ENCODE measurements at regions not wholly inside any gene's neighbourhood (a gene's known extent, or its start where the extent isn't known, plus 50 kb on each side); places are given as distances from the start of the nearest gene placed in this dataset.
"Not testable (repeated sequence)": the region's sequence is repeated elsewhere in the genome, so short reads cannot be mapped to it uniquely, and the experiment has no call there.

GRCh38 chr11:121965330-121965729 is 150.7 kb downstream of the BLID start:
- H3K27me3 Mint-ChIP-seq, result peaks cover 5% of the 10 kb centered on the region

DNA sequence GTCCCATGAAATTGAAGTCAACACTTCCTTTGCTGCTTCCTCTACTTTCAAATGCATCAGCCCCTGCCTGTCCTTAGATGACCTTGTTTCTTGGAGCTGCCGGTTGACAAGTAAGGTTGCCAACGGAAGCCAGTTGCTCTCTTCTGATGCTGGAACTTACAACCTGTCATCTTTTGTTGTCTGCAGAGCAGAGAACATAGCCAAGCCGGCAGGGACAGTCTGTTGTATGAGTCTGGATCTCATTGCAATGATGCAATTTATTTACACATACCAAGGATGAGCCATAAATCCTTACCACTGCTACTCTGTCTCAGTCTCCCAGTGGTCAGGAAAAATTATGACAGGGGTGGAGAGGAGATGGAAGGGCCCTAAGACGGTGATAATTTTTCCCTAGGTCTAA is 151.4 kb downstream of the BLID start:
- H3K27me3 Mint-ChIP-seq, result peaks cover 5% of the 10 kb centered on the region
- no peaks in the 10 kb centered on the region for H3K36me3 Mint-ChIP-seq (ENCODE audit: low read depth)
- no peak overlapping the region for H3K27ac Mint-ChIP-seq
- intact Hi-C loops (cut with DNase I, micrococcal nuclease), result no loop called here
- H3K4me3 Mint-ChIP-seq, result no peak overlapping the region
- ChIA-PET CTCF (no interaction called here), POLR2A (no interaction called here)
- DNase-seq (no peak), ATAC-seq (no peak)
- no peaks in the 10 kb centered on the region for H3K9me3 Mint-ChIP-seq (ENCODE audit: low read depth)
- H3K4me1 Mint-ChIP-seq, result peaks cover 4% of the 10 kb centered on the region

More at GRCh38 chr11:121965330-121965729, 150.7 kb downstream of the BLID start:
- Mint-ChIP-seq H3K27ac (no peak overlapping the region), H3K4me1 (peaks cover 4% of the 10 kb centered on the region), H3K4me3 (no peak overlapping the region), H3K36me3 (ENCODE audit: low read depth) (no peaks in the 10 kb centered on the region), H3K9me3 (ENCODE audit: low read depth) (no peaks in the 10 kb centered on the region)
- intact Hi-C loops (cut with DNase I, micrococcal nuclease), result no loop called here
- ATAC-seq, result no peak
- ChIA-PET POLR2A (no interaction called here), CTCF (no interaction called here)
- no peak for DNase-seq

GRCh38 chr11:121963846-121964245 is 152.2 kb downstream of the BLID start:
- intact Hi-C loops (cut with DNase I, micrococcal nuclease); CTCF ChIA-PET; H3K4me1 Mint-ChIP-seq: not testable (repeated sequence)

DNA sequence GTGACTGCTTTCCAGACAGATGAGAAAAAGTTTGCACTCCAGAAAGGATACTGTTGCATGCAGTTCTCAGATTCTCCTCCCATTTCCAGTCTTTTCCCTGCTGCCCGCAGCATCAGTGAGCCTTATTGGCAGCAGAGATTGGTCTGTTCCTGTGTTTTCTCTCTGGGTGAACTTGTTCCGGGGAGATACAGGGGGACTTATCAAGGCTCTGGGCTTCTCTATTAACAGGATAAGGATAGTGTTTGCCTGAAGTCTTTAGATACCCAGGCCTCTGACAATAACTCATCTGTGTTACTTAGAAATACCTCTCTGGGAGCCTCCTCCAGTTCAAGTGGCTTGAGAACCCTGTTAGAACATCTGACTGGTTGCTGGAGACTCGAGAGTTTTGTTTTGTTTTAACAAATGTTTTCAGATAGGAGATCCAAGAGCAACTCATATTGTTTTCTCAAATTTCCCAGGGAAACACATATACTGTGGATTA is 154.7 kb downstream of the BLID start:
- intact Hi-C loops (cut with DNase I, micrococcal nuclease), result no loop called here
- CTCF ChIA-PET, result no interaction called here
- peaks cover 8% of the 10 kb centered on the region for H3K27me3 Mint-ChIP-seq
- POLR2A ChIA-PET, result no interaction called here
- H3K4me3 Mint-ChIP-seq, result no peak overlapping the region
- H3K36me3 Mint-ChIP-seq (ENCODE audit: low read depth), result no peaks in the 10 kb centered on the region
- H3K27ac Mint-ChIP-seq, result no peak overlapping the region
- ATAC-seq (no peak), DNase-seq (no peak)
- peaks cover 4% of the 10 kb centered on the region for H3K4me1 Mint-ChIP-seq
- no peaks in the 10 kb centered on the region for H3K9me3 Mint-ChIP-seq (ENCODE audit: low read depth)

More at GRCh38 chr11:121963846-121964245, 152.2 kb downstream of the BLID start:
- H3K9me3 Mint-ChIP-seq (ENCODE audit: low read depth); DNase-seq; ATAC-seq; H3K27me3 Mint-ChIP-seq; H3K4me3 Mint-ChIP-seq; H3K27ac Mint-ChIP-seq; POLR2A ChIA-PET; H3K36me3 Mint-ChIP-seq (ENCODE audit: low read depth): not testable (repeated sequence)

GRCh38 chr11:121958971-121959325 is 157.1 kb downstream of the BLID start:
- intact Hi-C loops (cut with DNase I, micrococcal nuclease), result no loop called here
- no peaks in the 10 kb centered on the region for H3K36me3 Mint-ChIP-seq (ENCODE audit: low read depth)
- no peak for DNase-seq
- POLR2A ChIA-PET, result no interaction called here
- H3K27ac Mint-ChIP-seq, result no peak overlapping the region
- no peak overlapping the region for H3K4me3 Mint-ChIP-seq
- H3K4me1 Mint-ChIP-seq, result no peaks in the 10 kb centered on the region
- no peak for ATAC-seq
- CTCF ChIA-PET, result interaction anchor here (1.1 kb wide), 1 partner anchor 15 kb away, joined by 3 read pairs; no protein-coding TSS in a partner anchor
- no peaks in the 10 kb centered on the region for H3K9me3 Mint-ChIP-seq (ENCODE audit: low read depth)
- peaks cover 8% of the 10 kb centered on the region for H3K27me3 Mint-ChIP-seq

DNA sequence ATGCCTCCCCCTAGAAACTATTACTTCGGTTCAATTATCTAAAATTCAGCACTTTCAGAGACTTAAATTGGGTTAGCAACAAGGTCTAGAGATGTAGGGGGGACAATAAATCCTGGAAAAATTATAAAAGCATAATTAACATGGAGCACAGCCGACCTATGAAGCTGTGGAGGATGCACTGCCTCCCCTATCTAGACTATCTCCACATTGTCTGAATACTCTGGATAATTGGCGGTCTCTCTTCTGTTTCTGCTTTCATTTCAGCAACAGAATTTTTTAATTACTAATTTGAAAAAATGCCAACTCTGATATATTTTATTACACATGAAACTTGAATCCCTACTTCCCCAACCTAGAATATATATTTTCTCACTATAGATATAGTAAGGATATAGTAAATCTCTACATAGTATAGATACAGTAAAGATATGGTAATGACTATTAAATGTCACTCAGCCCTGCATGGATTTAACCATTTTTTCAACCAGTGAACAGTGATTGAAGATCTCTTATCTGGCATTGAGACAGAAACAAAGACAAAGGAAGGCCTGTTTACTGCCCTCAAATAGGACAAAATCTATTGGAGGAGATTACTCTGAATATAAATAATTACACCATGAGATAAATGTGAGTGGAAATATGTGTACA is 157.6 kb downstream of the BLID start:
- Mint-ChIP-seq H3K36me3 (ENCODE audit: low read depth) (no peaks in the 10 kb centered on the region), H3K4me3 (no peak overlapping the region), H3K4me1 (no peaks in the 10 kb centered on the region), H3K27me3 (peaks cover 8% of the 10 kb centered on the region), H3K9me3 (ENCODE audit: low read depth) (no peaks in the 10 kb centered on the region), H3K27ac (no peak overlapping the region)
- CTCF ChIA-PET, result interaction anchor here (1.1 kb wide), 1 partner anchor 15 kb away, joined by 3 read pairs; no protein-coding TSS in a partner anchor
- ATAC-seq (no peak), DNase-seq (no peak)
- POLR2A ChIA-PET, result no interaction called here
- intact Hi-C loops (cut with DNase I, micrococcal nuclease), result no loop called here

DNA sequence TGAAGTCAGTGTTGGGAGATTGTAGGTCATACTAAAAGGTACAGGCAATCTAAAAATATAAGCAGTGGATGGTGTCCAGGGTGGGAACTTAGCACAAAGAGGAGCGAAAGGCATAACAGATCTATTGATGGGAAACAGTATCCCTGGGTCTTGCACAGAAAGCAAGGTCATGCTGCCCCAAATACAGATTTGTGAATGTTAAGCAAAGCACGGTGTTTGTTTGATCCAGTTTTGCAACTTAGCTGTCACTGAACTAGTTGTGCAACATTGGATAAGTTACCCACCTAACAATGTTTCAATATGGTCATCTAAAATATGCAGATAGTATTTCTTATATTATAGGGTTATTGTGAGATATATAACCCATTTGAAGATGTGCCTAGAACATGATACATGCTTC is 162.9 kb downstream of the BLID start:
- Mint-ChIP-seq H3K9me3 (ENCODE audit: low read depth) (no peaks in the 10 kb centered on the region), H3K4me1 (no peaks in the 10 kb centered on the region), H3K27ac (no peak overlapping the region), H3K27me3 (peaks cover 6% of the 10 kb centered on the region), H3K4me3 (no peak overlapping the region), H3K36me3 (ENCODE audit: low read depth) (no peaks in the 10 kb centered on the region)
- intact Hi-C loops (cut with DNase I, micrococcal nuclease), result no loop called here
- POLR2A ChIA-PET, result no interaction called here
- CTCF ChIA-PET, result no interaction called here
- ATAC-seq, result no peak
- no peak for DNase-seq

GRCh38 chr11:121950160-121950559 is 165.9 kb downstream of the BLID start:
- Mint-ChIP-seq H3K27ac (no peak overlapping the region), H3K36me3 (ENCODE audit: low read depth) (no peaks in the 10 kb centered on the region), H3K4me3 (no peak overlapping the region), H3K9me3 (ENCODE audit: low read depth) (no peaks in the 10 kb centered on the region), H3K4me1 (no peaks in the 10 kb centered on the region), H3K27me3 (no peaks in the 10 kb centered on the region)
- DNase-seq (no peak), ATAC-seq (no peak)
- CTCF ChIA-PET, result no interaction called here
- POLR2A ChIA-PET, result no interaction called here
- intact Hi-C loops (cut with DNase I, micrococcal nuclease), result no loop called here

DNA sequence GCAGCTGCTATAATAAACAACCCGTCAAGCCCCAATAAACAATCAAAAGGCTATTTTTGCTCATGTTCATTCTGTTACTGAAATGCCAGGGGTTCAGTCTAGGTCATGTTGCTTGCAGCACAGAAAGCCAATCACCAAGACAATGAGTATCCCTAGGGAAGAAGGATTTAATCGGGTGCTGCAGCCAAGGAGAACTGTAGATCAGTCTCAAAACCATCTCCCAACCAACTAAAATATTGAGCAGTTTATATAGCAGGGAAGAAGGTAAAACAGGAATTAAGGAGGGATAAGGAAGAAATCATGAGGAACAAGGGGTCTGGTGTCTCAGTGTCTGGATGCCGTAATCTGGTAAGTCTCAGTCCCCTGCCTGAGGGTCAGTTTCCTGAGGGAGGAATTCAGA is 169.5 kb downstream of the BLID start:
- no peaks in the 10 kb centered on the region for H3K27me3 Mint-ChIP-seq
- DNase-seq, result no peak
- intact Hi-C loops (cut with DNase I, micrococcal nuclease), result no loop called here

GRCh38 chr11:121944556-121945230 is 171.3 kb downstream of the BLID start:
- ChIA-PET POLR2A (no interaction called here), CTCF (interaction anchor here (0.7 kb wide), 1 partner anchor 27 kb away, joined by 3 read pairs; no protein-coding TSS in a partner anchor)
- no peak for ATAC-seq
- Mint-ChIP-seq H3K27me3 (no peaks in the 10 kb centered on the region), H3K27ac (no peak overlapping the region), H3K36me3 (ENCODE audit: low read depth) (no peaks in the 10 kb centered on the region), H3K4me3 (no peak overlapping the region), H3K4me1 (no peaks in the 10 kb centered on the region), H3K9me3 (ENCODE audit: low read depth) (no peaks in the 10 kb centered on the region)
- intact Hi-C loops (cut with DNase I, micrococcal nuclease), result no loop called here
- no peak for DNase-seq

More for the DNA sequence above, 169.5 kb downstream of the BLID start:
- Mint-ChIP-seq H3K4me1 (no peaks in the 10 kb centered on the region), H3K27ac (no peak overlapping the region), H3K4me3 (no peak overlapping the region), H3K9me3 (ENCODE audit: low read depth) (no peaks in the 10 kb centered on the region), H3K36me3 (ENCODE audit: low read depth) (no peaks in the 10 kb centered on the region)
- CTCF ChIA-PET, result no interaction called here
- POLR2A ChIA-PET, result no interaction called here
- ATAC-seq, result no peak

DNA sequence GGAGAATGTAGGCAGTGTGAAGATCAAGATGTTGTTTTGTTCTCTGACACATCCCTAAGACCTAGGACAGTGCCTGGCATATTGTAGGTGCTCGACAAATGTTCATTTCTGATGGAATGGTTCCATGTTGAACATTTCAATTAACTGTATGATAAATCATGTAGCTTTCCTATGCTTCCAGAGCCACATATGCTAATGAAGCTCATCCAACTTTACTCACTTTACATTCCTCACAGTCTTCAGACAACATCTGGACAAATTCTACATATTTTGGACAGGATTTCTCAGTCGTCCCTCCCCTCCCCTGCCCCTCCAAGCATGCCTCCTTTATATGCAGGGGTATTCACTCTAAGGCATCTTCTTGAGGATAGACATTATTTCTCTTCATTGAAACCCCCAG is 177.9 kb downstream of the BLID start:
- ATAC-seq, result no peak
- intact Hi-C loops (cut with DNase I, micrococcal nuclease), result no loop called here
- Mint-ChIP-seq H3K9me3 (ENCODE audit: low read depth) (no peaks in the 10 kb centered on the region), H3K27me3 (peaks cover 6% of the 10 kb centered on the region), H3K36me3 (ENCODE audit: low read depth) (no peaks in the 10 kb centered on the region), H3K27ac (no peak overlapping the region), H3K4me3 (no peak overlapping the region), H3K4me1 (no peaks in the 10 kb centered on the region)
- POLR2A ChIA-PET, result no interaction called here
- CTCF ChIA-PET, result no interaction called here
- no peak for DNase-seq

GRCh38 chr11:121936781-121937447 is 179.1 kb downstream of the BLID start:
- peaks cover 14% of the 10 kb centered on the region for H3K27me3 Mint-ChIP-seq
- intact Hi-C loops (cut with DNase I, micrococcal nuclease), result no loop called here
- DNase-seq (no peak), ATAC-seq (no peak)
- ChIA-PET CTCF (no interaction called here), POLR2A (interaction anchor here (0.6 kb wide), 1 partner anchor 306 kb away, joined by 3 read pairs; no protein-coding TSS in a partner anchor)
- no peaks in the 10 kb centered on the region for H3K4me1 Mint-ChIP-seq
- H3K9me3 Mint-ChIP-seq (ENCODE audit: low read depth), result no peaks in the 10 kb centered on the region
- H3K27ac Mint-ChIP-seq, result no peak overlapping the region
- no peak overlapping the region for H3K4me3 Mint-ChIP-seq
- no peaks in the 10 kb centered on the region for H3K36me3 Mint-ChIP-seq (ENCODE audit: low read depth)

Data from activated CD4-positive, alpha-beta T cell treated with anti-CD3 and anti-CD28 coated beads for 36 hours (primary cell).